ENCODE measurements at regions not wholly inside any gene's neighbourhood (a gene's known extent, or its start where the extent isn't known, plus 50 kb on each side); places are given as distances from the start of the nearest gene placed in this dataset.

GRCh38 chr15:96827981-96828380 lies 497.5 kb downstream of the NR2F2 start:
- ATAC-seq (no peak), DNase-seq (ENCODE audit: low spot score) (no peak), FAIRE-seq (no peak)
- intact Hi-C loops (cut with micrococcal nuclease; ENCODE audit: unreplicated experiment): no loop called here
- Histone ChIP-seq H3K4me3 (replicated peaks in 1 of 3; ENCODE audit: insufficient read depth in 1 of 3, low read depth in 2 of 3, low read length in 3 of 3) (no peak overlapping the region), H3K27me3 (ENCODE audit: control insufficient read depth in 1 of 2, insufficient read depth in 2 of 2, low read length in 2 of 2) (no peaks in the 10 kb centered on the region), H3K79me2 (ENCODE audit: insufficient read depth, low read length) (no peaks in the 10 kb centered on the region), H3K4me1 (ENCODE audit: insufficient read depth, low read length) (no peaks in the 10 kb centered on the region), H4K20me1 (ENCODE audit: insufficient read depth, low read length) (no peaks in the 10 kb centered on the region), H3K27ac (ENCODE audit: extremely low read length, insufficient read depth, low read length) (no peak overlapping the region), H3K9me3 (ENCODE audit: low read length) (no peaks in the 10 kb centered on the region), H3K9ac (ENCODE audit: insufficient read depth, low read depth, low read length) (no peak overlapping the region), H3K4me2 (ENCODE audit: low read depth, low read length) (no peak overlapping the region), H3K36me3 (replicated peaks in 1 of 2; ENCODE audit: control insufficient read depth in 1 of 2, insufficient read depth in 2 of 2, low read length in 2 of 2) (no peaks in the 10 kb centered on the region), H2AFZ (ENCODE audit: low read length) (no peak overlapping the region)
- TF ChIP-seq KLF13 (CRISPR knock-in tag; IDR thresholded peaks at IDR 0.05) (no peak), ZFP36L2 (CRISPR knock-in tag; IDR thresholded peaks at IDR 0.05) (no peak), ZNF512B (CRISPR knock-in tag; IDR thresholded peaks at IDR 0.05; ENCODE audit: borderline replicate concordance) (no peak), HIVEP1 (CRISPR knock-in tag; IDR thresholded peaks at IDR 0.05) (no peak), TP53 (CRISPR knock-in tag; conservative IDR thresholded peaks at IDR 0.05) (no peak), FOXK2 (IDR thresholded peaks at IDR 0.05) (no peak), ZNF644 (CRISPR knock-in tag; IDR thresholded peaks at IDR 0.05; ENCODE audit: low read depth) (no peak), REST (IDR thresholded peaks at IDR 0.05; ENCODE audit: borderline replicate concordance in 1 of 2, low read depth in 1 of 2, low read length in 2 of 2) (no peak)
- ChIA-PET POLR2A (no interaction called here), CTCF (ENCODE audit: low intra/inter-chr PET ratio, low total read pairs) (no interaction called here)
- BruUV-seq (replicated peaks): no TSS peak
- in situ Hi-C loops (cut with HindIII; ENCODE audit: extremely low pct_ligation_motif_present, low pct_unique_long_range_greater_than_20kb): no loop called here
- WGBS (ENCODE audit: low lambda C conversion rate): 27% methylated on average over 8 of the region's 8 CpGs

Data from HepG2 (cell line).